ENCODE measurements at regions not wholly inside any gene's neighbourhood (a gene's known extent, or its start where the extent isn't known, plus 50 kb on each side); places are given as distances from the start of the nearest gene placed in this dataset.

DNA sequence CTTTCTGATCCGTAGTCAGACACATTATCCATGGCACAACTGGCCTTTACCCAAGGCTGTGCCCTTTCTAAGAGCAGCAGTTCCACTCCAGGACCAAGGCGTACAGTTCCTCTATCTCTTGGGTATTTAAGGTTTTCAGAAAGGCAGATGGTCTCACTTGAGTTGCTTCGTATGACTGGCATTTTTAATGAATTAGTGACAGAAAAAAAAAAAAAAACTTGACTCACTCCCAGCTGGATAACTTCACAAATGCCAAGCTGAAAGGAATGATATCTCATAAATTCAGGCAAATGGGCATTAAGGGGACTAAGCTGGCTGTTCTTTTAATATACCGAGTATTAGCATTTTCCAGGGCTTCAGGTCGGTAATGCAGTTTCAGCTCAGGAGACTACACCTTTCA lies 60.7 kb downstream of the SLC24A2 start:
- TF ChIP-seq, protein P1, sequence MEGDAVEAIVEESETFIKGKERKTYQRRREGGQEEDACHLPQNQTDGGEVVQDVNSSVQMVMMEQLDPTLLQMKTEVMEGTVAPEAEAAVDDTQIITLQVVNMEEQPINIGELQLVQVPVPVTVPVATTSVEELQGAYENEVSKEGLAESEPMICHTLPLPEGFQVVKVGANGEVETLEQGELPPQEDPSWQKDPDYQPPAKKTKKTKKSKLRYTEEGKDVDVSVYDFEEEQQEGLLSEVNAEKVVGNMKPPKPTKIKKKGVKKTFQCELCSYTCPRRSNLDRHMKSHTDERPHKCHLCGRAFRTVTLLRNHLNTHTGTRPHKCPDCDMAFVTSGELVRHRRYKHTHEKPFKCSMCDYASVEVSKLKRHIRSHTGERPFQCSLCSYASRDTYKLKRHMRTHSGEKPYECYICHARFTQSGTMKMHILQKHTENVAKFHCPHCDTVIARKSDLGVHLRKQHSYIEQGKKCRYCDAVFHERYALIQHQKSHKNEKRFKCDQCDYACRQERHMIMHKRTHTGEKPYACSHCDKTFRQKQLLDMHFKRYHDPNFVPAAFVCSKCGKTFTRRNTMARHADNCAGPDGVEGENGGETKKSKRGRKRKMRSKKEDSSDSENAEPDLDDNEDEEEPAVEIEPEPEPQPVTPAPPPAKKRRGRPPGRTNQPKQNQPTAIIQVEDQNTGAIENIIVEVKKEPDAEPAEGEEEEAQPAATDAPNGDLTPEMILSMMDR (IDR thresholded peaks at IDR 0.05 in 4 of 5, conservative IDR thresholded peaks at IDR 0.05 in 1 of 5) = no peak
- TF ChIP-seq POLR2A (IDR thresholded peaks at IDR 0.05) = no peak
